Panc1 (cell line): ENCODE measurements at regions not wholly inside any gene's neighbourhood (a gene's known extent, or its start where the extent isn't known, plus 50 kb on each side); places are given as distances from the start of the nearest gene placed in this dataset.

Experiments used
- ATAC-seq: fragments of 200-7000 bp; cut with Tn5 transposase; 2 replicates; pipeline ENCODE4 v1.9.1; 2020; ENCODE audit warnings: mild to moderate bottlenecking, moderate library complexity
- BruUV-seq: library from RNA; stranded (reverse); fragments of 400-500 nt; replicated peaks from 2 replicates; lab custom pipeline; 2021; lab: Mats Ljungman, UMichigan
- CTCF ChIA-PET: fragments of 300-600 bp; sonication (Branson Sonifier 250); formaldehyde crosslinking; loops from one replicate; lab custom pipeline; 2022; ENCODE audit warnings: antibody characterized with exemption; lab: Charles Lee
- POLR2A ChIA-PET: fragments of 300-600 bp; sonication (Branson Sonifier 250); formaldehyde crosslinking; loops from one replicate; lab custom pipeline; 2022; ENCODE audit warnings: antibody characterized with exemption; lab: Charles Lee
- DNase-seq: peaks from one replicate; pipeline ENCODE4 v3.0.0-alpha.2; 2010; ENCODE audit warnings: low read depth, low spot score
- H3K27ac ChIP-seq: 2 replicates; pipeline ENCODE4 v1.5.1; 2011; ENCODE audit warnings: mild to moderate bottlenecking, low read length, inconsistent platforms
- H3K27me3 ChIP-seq: fragments of 200-500 bp; sonication (Bioruptor generic); 2 replicates; pipeline ENCODE4 v1.6.0; 2014; ENCODE audit warnings: low read length, inconsistent platforms; ENCODE audit not compliant: control insufficient read depth, insufficient read depth
- H3K36me3 ChIP-seq: fragments of 200-500 bp; sonication (Bioruptor generic); 2 replicates; pipeline ENCODE4 v1.5.1; 2014; ENCODE audit warnings: inconsistent platforms, mild to moderate bottlenecking, low read length, moderate library complexity; ENCODE audit not compliant: control insufficient read depth, insufficient read depth
- H3K4me1 ChIP-seq: 2 replicates; pipeline ENCODE4 v1.5.1; 2011; ENCODE audit warnings: inconsistent platforms, mild to moderate bottlenecking, low read length, moderate library complexity; ENCODE audit not compliant: control insufficient read depth, insufficient read depth
- H3K4me3 ChIP-seq, 2 experiments: 2 replicates each; pipeline ENCODE4 v1.5.1; 2011 to 2012; ENCODE audit warnings: low read depth in 2 of 2, low read length in 2 of 2, mild to moderate bottlenecking in 2 of 2, inconsistent platforms in 1 of 2, moderate library complexity in 1 of 2
- H3K9me3 ChIP-seq: fragments of 200-500 bp; sonication (Bioruptor generic); 2 replicates; pipeline ENCODE4 v1.5.1; 2014; ENCODE audit warnings: low read depth, mild to moderate bottlenecking, inconsistent platforms, low read length, moderate library complexity; ENCODE audit not compliant: control insufficient read depth, insufficient read depth
- POLR2AphosphoS5 ChIP-seq: IDR thresholded peaks from 2 replicates; pipeline ENCODE4 v1.6.1; 2012; ENCODE audit warnings: mild to moderate bottlenecking, low read depth, low read length, moderate library complexity
- SIN3A ChIP-seq: IDR thresholded peaks from 2 replicates; pipeline ENCODE4 v1.6.1; 2012; ENCODE audit warnings: low read depth, mild to moderate bottlenecking, low read length, moderate library complexity, borderline replicate concordance; ENCODE audit not compliant: insufficient read depth
- TCF7L2 ChIP-seq: IDR thresholded peaks from 2 replicates; pipeline ENCODE4 v1.6.1; 2011; ENCODE audit warnings: mild to moderate bottlenecking, low read depth, low read length, inconsistent platforms
- in situ Hi-C: cut with HindIII; loops from 2 replicates; pipeline ENCODE4 v1.10.0; 2016; ENCODE audit warnings: low sequenced_read_pairs, low pct_unique_long_range_greater_than_20kb
- intact Hi-C: fragments of 100-400 bp; cut with micrococcal nuclease; formaldehyde crosslinking; loops from one replicate; pipeline ENCODE4 v1.10.0; 2022; ENCODE audit not compliant: unreplicated experiment
- TF ChIP-seq, protein P1 (sequence below), 2 experiments: IDR thresholded peaks; 2 replicates each; pipeline ENCODE4 v1.6.1; 2011 to 2012; ENCODE audit warnings: low read depth in 2 of 2, control low read depth in 1 of 2, low read length in 1 of 2, mild to moderate bottlenecking in 1 of 2, moderate library complexity in 1 of 2; ENCODE audit not compliant: insufficient read depth in 1 of 2
- TF ChIP-seq, protein P2 (sequence below): fragments of 450-650 bp; IDR thresholded peaks from 2 replicates; pipeline ENCODE4 v1.5.1; 2017; ENCODE audit warnings: mild to moderate bottlenecking

DNA sequence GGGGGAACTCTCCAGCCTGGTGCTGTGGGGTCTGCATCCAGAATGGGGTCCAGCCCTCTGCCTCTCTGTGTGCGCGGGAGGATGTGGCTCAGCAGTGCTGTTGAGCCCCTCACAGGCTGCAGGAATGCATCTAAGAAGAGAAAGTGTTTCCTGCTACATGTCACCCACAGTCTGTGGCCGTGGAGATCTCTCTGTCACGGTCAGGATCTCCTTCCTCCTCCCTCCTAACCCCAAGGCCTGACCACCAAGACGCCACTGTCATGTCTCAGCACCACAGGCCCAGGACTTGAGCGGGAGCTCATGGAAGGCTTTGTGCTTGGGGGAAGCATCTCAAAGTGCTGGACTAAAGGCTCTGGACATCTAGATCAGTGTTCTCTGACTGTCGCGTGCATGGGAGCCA lies 90.1 kb downstream of the SREK1 start:
- no TSS peak for BruUV-seq

DNA sequence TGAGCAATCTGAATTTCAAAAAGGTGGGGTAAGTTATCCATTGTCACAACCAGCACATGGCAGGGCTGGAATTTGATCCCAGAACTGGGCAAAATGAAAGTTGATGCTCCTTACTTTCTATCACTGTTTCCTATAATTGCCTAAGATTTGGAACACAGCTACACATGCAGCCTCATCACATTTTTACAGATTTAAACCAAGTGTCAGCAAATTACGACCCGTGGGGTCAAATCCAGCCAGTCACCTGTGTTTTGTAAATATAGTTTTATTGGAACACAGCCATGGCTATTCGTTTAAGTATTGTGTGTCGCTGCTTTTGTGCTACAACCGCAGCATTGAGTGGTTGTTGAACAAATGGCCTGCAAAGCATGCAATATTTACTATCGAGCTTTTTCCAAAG lies 94.3 kb downstream of the SREK1 start:
- in situ Hi-C loops, result no loop called here
- intact Hi-C loops, result no loop called here
- H3K9me3 ChIP-seq, result no peaks in the 10 kb centered on the region
- no peak for DNase-seq
- POLR2A ChIA-PET, result no interaction called here
- CTCF ChIA-PET, result no interaction called here
- H3K36me3 ChIP-seq, result no peaks in the 10 kb centered on the region
- TF ChIP-seq, protein P1, sequence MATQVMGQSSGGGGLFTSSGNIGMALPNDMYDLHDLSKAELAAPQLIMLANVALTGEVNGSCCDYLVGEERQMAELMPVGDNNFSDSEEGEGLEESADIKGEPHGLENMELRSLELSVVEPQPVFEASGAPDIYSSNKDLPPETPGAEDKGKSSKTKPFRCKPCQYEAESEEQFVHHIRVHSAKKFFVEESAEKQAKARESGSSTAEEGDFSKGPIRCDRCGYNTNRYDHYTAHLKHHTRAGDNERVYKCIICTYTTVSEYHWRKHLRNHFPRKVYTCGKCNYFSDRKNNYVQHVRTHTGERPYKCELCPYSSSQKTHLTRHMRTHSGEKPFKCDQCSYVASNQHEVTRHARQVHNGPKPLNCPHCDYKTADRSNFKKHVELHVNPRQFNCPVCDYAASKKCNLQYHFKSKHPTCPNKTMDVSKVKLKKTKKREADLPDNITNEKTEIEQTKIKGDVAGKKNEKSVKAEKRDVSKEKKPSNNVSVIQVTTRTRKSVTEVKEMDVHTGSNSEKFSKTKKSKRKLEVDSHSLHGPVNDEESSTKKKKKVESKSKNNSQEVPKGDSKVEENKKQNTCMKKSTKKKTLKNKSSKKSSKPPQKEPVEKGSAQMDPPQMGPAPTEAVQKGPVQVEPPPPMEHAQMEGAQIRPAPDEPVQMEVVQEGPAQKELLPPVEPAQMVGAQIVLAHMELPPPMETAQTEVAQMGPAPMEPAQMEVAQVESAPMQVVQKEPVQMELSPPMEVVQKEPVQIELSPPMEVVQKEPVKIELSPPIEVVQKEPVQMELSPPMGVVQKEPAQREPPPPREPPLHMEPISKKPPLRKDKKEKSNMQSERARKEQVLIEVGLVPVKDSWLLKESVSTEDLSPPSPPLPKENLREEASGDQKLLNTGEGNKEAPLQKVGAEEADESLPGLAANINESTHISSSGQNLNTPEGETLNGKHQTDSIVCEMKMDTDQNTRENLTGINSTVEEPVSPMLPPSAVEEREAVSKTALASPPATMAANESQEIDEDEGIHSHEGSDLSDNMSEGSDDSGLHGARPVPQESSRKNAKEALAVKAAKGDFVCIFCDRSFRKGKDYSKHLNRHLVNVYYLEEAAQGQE (IDR thresholded peaks at IDR 0.05; ENCODE audit: insufficient read depth in 1 of 2, low read depth in 2 of 2, low read length in 1 of 2), result no peak
- TF ChIP-seq SIN3A (no peak), POLR2AphosphoS5 (no peak), TCF7L2 (no peak)
- TF ChIP-seq, protein P2, sequence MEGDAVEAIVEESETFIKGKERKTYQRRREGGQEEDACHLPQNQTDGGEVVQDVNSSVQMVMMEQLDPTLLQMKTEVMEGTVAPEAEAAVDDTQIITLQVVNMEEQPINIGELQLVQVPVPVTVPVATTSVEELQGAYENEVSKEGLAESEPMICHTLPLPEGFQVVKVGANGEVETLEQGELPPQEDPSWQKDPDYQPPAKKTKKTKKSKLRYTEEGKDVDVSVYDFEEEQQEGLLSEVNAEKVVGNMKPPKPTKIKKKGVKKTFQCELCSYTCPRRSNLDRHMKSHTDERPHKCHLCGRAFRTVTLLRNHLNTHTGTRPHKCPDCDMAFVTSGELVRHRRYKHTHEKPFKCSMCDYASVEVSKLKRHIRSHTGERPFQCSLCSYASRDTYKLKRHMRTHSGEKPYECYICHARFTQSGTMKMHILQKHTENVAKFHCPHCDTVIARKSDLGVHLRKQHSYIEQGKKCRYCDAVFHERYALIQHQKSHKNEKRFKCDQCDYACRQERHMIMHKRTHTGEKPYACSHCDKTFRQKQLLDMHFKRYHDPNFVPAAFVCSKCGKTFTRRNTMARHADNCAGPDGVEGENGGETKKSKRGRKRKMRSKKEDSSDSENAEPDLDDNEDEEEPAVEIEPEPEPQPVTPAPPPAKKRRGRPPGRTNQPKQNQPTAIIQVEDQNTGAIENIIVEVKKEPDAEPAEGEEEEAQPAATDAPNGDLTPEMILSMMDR, result no peak
- H3K4me1 ChIP-seq, result no peaks in the 10 kb centered on the region
- no peak overlapping the region for H3K27ac ChIP-seq
- H3K4me3 ChIP-seq, result no peak overlapping the region
- no TSS peak for BruUV-seq
- peaks cover 20% of the 10 kb centered on the region for H3K27me3 ChIP-seq
- no peak for ATAC-seq

More for the DNA sequence above, 90.1 kb downstream of the SREK1 start:
- no peaks in the 10 kb centered on the region for H3K9me3 ChIP-seq
- no peaks in the 10 kb centered on the region for H3K4me1 ChIP-seq
- ATAC-seq (no peak), DNase-seq (no peak)
- in situ Hi-C loops (no loop called here), intact Hi-C loops (no loop called here)
- no peak overlapping the region for H3K4me3 ChIP-seq
- no peaks in the 10 kb centered on the region for H3K36me3 ChIP-seq
- peaks cover 20% of the 10 kb centered on the region for H3K27me3 ChIP-seq
- no peak for TF ChIP-seq TCF7L2
- TF ChIP-seq, protein P2, result no peak
- TF ChIP-seq, protein P1 (IDR thresholded peaks at IDR 0.05; ENCODE audit: insufficient read depth in 1 of 2, low read depth in 2 of 2, low read length in 1 of 2), result no peak
- no peak for TF ChIP-seq SIN3A
- TF ChIP-seq POLR2AphosphoS5, result no peak
- ChIA-PET POLR2A (no interaction called here), CTCF (no interaction called here)
- H3K27ac ChIP-seq, result no peak overlapping the region
